ENCODE measurements at regions not wholly inside any gene's neighbourhood (a gene's known extent, or its start where the extent isn't known, plus 50 kb on each side); places are given as distances from the start of the nearest gene placed in this dataset.
"Not testable (repeated sequence)": the region's sequence is repeated elsewhere in the genome, so short reads cannot be mapped to it uniquely, and the experiment has no call there.

DNA sequence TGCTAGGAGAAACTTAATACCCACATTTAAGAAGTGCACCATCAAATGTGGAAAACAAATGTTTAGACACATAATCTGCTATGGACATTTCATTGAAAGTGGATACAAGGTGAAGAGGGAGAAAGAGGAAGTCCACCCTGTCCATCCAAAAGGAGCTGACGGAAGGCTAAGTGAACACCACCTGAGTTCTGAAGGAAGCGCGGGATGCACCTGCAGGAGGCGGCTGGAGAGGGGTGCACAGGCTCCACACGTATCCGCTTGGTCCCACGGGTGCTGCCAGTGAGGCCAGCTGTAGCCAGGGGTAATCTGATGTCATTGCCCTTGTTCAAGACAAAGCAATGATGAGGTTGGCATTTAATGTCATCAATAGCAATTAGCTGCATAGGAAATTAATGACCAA is 75.9 kb upstream of the TMEM18 start:
- no peaks in the 10 kb centered on the region for H3K9me3 ChIP-seq (ENCODE audit: control insufficient read depth in 5 of 5, low read length in 5 of 5)

DNA sequence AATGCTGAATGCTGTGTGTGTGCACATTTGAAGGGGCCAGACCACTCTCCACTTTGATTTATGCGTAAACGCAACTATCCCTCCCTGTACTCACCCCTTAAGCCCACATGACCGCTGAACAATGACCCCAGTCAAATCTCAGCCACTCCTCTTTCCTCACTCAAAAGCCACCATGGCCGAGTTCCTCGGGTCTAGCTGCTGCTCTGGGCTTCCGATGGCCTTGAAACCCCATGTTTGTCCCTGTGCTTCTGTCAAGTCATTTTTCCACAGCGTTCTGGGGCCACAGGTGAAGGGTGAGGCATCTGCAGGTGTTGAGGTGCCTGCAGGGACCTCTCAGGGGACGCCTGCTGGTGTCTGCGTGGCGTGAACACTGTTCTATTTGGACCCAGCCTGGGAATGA is 74.3 kb upstream of the TMEM18 start:
- Histone ChIP-seq H3K36me3 (ENCODE audit: control insufficient read depth in 5 of 5, insufficient read depth in 5 of 5, low read length in 5 of 5) (no peaks in the 10 kb centered on the region), H3K4me3 (ENCODE audit: low read depth in 1 of 5, low read length in 5 of 5) (no peak overlapping the region), H3K27ac (ENCODE audit: low read depth, low read length) (no peak overlapping the region), H3K4me1 (ENCODE audit: control insufficient read depth in 5 of 5, insufficient read depth in 5 of 5, low read length in 5 of 5) (no peaks in the 10 kb centered on the region), H3K27me3 (ENCODE audit: control insufficient read depth in 5 of 5, insufficient read depth in 4 of 5, low read length in 5 of 5) (peaks cover 0 to 10% (median 7%) of the 10 kb centered on the region in 5 donors), H3K9ac (ENCODE audit: low read length in 5 of 5) (no peak overlapping the region), H3K9me3 (ENCODE audit: control insufficient read depth in 5 of 5, low read length in 5 of 5) (peaks cover 0 to under 1% (median 0%) of the 10 kb centered on the region in 5 donors)

More for the DNA sequence above, 75.9 kb upstream of the TMEM18 start:
- Histone ChIP-seq H3K27me3 (ENCODE audit: control insufficient read depth in 5 of 5, insufficient read depth in 4 of 5, low read length in 5 of 5) (peaks cover 0 to 10% (median 3%) of the 10 kb centered on the region in 5 donors), H3K36me3 (ENCODE audit: control insufficient read depth in 5 of 5, insufficient read depth in 5 of 5, low read length in 5 of 5) (no peaks in the 10 kb centered on the region), H3K4me1 (ENCODE audit: control insufficient read depth in 5 of 5, insufficient read depth in 5 of 5, low read length in 5 of 5) (no peaks in the 10 kb centered on the region), H3K27ac (ENCODE audit: low read depth, low read length) (no peak overlapping the region), H3K9ac (ENCODE audit: low read length in 5 of 5) (no peak overlapping the region), H3K4me3 (ENCODE audit: low read depth in 1 of 5, low read length in 5 of 5) (no peak overlapping the region)

DNA sequence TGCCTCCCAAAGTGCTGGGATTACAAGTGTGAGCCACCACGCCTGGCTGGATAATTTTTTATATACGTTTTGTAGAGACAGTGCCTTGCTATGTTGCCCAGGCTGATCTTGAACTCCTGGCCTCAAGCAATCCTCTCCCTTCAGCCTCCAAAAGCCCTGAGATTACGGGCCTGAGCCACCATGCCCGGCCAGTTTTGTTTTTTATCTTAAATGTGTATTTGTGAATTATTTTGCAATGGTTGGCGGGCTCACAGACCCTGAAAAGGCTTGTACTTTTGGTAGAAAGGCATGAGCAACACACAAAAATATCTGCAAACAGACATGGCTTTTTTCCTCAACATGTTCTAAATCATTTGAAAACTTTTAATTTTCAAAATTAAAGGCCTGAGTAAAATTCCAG is 73.4 kb upstream of the TMEM18 start:
- H3K27ac ChIP-seq (ENCODE audit: low read depth, low read length), result no peak overlapping the region
- H3K4me3 ChIP-seq (ENCODE audit: low read depth in 1 of 5, low read length in 5 of 5), result no peak overlapping the region
- peaks cover 0 to 12% (median 7%) of the 10 kb centered on the region in 5 donors for H3K27me3 ChIP-seq (ENCODE audit: control insufficient read depth in 5 of 5, insufficient read depth in 4 of 5, low read length in 5 of 5)
- H3K9ac ChIP-seq (ENCODE audit: low read length in 5 of 5), result no peak overlapping the region
- H3K9me3 ChIP-seq (ENCODE audit: control insufficient read depth in 5 of 5, low read length in 5 of 5), result peaks cover 0 to 3% (median 0%) of the 10 kb centered on the region in 5 donors
- H3K36me3 ChIP-seq (ENCODE audit: control insufficient read depth in 5 of 5, insufficient read depth in 5 of 5, low read length in 5 of 5), result no peaks in the 10 kb centered on the region
- H3K4me1 ChIP-seq (ENCODE audit: control insufficient read depth in 5 of 5, insufficient read depth in 5 of 5, low read length in 5 of 5), result no peaks in the 10 kb centered on the region

DNA sequence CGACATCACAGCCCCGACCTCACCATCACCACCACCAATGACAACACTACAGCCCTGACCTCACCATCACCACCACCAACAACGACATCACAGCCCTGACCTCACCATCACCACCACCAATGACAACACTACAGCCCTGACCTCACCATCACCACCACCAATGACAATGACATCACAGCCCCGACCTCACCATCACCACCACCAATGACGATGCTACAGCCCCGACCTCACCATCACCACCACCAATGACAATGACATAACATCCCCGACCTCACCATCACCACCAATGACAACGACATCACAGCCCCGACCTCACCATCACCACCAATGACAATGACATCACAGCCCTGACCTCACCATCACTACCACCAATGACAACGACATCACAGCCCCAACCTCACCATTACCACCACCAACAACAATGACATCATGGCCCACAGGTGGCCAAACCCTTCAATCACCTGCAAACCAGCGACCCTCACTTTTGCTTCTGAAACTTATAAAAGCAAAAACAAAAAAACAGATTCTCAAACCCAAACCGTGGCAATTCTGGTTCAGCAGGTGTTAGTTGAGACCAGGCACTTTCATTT is 70.7 kb upstream of the TMEM18 start:
- Histone ChIP-seq H3K36me3 (ENCODE audit: control insufficient read depth in 5 of 5, insufficient read depth in 5 of 5, low read length in 5 of 5) (no peaks in the 10 kb centered on the region), H3K9me3 (ENCODE audit: control insufficient read depth in 5 of 5, low read length in 5 of 5) (peaks cover 0 to 3% (median 0%) of the 10 kb centered on the region in 5 donors), H3K27ac (ENCODE audit: low read depth, low read length) (no peak overlapping the region), H3K27me3 (ENCODE audit: control insufficient read depth in 5 of 5, insufficient read depth in 4 of 5, low read length in 5 of 5) (peaks cover 0 to 10% (median 7%) of the 10 kb centered on the region in 5 donors), H3K4me1 (ENCODE audit: control insufficient read depth in 5 of 5, insufficient read depth in 5 of 5, low read length in 5 of 5) (no peaks in the 10 kb centered on the region), H3K4me3 (ENCODE audit: low read depth in 1 of 5, low read length in 5 of 5) (no peak overlapping the region), H3K9ac (ENCODE audit: low read length in 5 of 5) (no peak overlapping the region)

DNA sequence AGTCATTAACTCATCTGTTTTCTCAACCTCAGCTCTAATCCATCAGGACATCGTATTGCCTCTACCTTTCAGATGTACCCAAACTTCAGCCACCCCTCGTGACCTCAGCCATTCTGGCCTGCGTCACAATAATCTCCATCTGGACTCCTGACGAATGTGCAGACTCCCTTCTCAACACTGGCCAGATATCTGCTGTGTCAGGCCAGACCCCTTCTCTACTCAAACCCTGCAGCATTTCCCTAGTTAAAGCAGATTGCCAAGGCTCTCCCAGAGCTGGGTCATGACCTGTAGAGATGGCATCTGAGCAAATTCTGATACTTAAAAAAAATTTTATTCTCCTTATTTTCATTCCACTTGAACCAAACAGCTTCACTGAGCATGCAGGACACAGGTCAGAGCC is 69.5 kb upstream of the TMEM18 start:
- Histone ChIP-seq H3K4me3 (ENCODE audit: low read depth in 1 of 5, low read length in 5 of 5) (no peak overlapping the region), H3K36me3 (ENCODE audit: control insufficient read depth in 5 of 5, insufficient read depth in 5 of 5, low read length in 5 of 5) (no peaks in the 10 kb centered on the region), H3K27ac (ENCODE audit: low read depth, low read length) (no peak overlapping the region), H3K9me3 (ENCODE audit: control insufficient read depth in 5 of 5, low read length in 5 of 5) (peaks cover 0 to 3% (median 0%) of the 10 kb centered on the region in 5 donors), H3K27me3 (ENCODE audit: control insufficient read depth in 5 of 5, insufficient read depth in 4 of 5, low read length in 5 of 5) (peaks cover 0 to 7% (median 0%) of the 10 kb centered on the region in 5 donors), H3K9ac (ENCODE audit: low read length in 5 of 5) (no peak overlapping the region), H3K4me1 (ENCODE audit: control insufficient read depth in 5 of 5, insufficient read depth in 5 of 5, low read length in 5 of 5) (no peaks in the 10 kb centered on the region)

DNA sequence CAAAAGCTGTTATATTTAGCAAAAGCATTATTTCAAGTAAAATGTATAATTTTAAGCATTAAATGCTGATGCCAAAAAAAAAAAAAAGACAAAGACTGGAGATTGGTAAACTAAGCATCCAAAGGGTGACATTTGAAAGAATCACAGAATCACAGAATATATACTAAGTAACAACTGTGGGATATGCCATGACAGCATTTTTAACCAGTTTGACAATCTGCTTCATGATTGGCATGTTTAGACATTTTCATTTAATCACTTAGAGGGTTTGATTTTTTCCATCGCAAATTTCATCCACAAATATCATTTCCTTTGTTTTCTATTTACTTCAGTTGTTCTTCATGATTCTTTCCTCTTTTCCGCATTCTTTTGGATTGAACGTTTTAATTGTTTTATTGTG is 66.9 kb upstream of the TMEM18 start:
- Histone ChIP-seq H3K27ac (ENCODE audit: low read depth, low read length) (no peak overlapping the region), H3K9me3 (ENCODE audit: control insufficient read depth in 5 of 5, low read length in 5 of 5) (peaks cover 0 to 3% (median 0%) of the 10 kb centered on the region in 5 donors), H3K27me3 (ENCODE audit: control insufficient read depth in 5 of 5, insufficient read depth in 4 of 5, low read length in 5 of 5) (peaks cover 0 to 5% (median 0%) of the 10 kb centered on the region in 5 donors), H3K4me1 (ENCODE audit: control insufficient read depth in 5 of 5, insufficient read depth in 5 of 5, low read length in 5 of 5) (peaks cover 0 to 16% (median 15%) of the 10 kb centered on the region in 5 donors), H3K36me3 (ENCODE audit: control insufficient read depth in 5 of 5, insufficient read depth in 5 of 5, low read length in 5 of 5) (no peaks in the 10 kb centered on the region), H3K9ac (ENCODE audit: low read length in 5 of 5) (no peak overlapping the region), H3K4me3 (ENCODE audit: low read depth in 1 of 5, low read length in 5 of 5) (no peak overlapping the region)

DNA sequence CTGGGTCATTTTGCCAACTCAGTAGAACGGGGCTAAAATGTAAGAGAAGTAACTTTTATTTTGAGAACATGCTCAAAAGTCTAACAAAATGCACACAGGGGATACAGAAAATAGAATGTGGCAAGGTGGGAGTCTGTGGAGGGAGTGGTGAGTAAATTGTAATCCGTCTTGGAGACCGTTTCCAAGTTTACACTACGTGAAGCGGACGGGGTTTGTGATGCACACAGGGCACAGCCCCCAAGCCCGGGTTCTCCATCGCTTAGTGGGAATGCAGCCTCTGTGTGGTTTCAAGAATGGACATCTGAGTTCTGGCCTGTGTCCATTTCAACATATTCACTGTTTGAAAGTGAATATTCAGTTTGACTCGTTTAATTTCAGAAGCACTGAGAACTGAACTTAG is 65.0 kb upstream of the TMEM18 start:
- no peak overlapping the region for H3K27ac ChIP-seq (ENCODE audit: low read depth, low read length)
- peaks cover 0 to 16% (median 15%) of the 10 kb centered on the region in 5 donors for H3K4me1 ChIP-seq (ENCODE audit: control insufficient read depth in 5 of 5, insufficient read depth in 5 of 5, low read length in 5 of 5)
- no peaks in the 10 kb centered on the region for H3K36me3 ChIP-seq (ENCODE audit: control insufficient read depth in 5 of 5, insufficient read depth in 5 of 5, low read length in 5 of 5)
- H3K9me3 ChIP-seq (ENCODE audit: control insufficient read depth in 5 of 5, low read length in 5 of 5), result peaks cover 0 to 3% (median 0%) of the 10 kb centered on the region in 5 donors
- no peak overlapping the region for H3K9ac ChIP-seq (ENCODE audit: low read length in 5 of 5)
- no peak overlapping the region for H3K4me3 ChIP-seq (ENCODE audit: low read depth in 1 of 5, low read length in 5 of 5)
- H3K27me3 ChIP-seq (ENCODE audit: control insufficient read depth in 5 of 5, insufficient read depth in 4 of 5, low read length in 5 of 5), result peaks cover 0 to 5% (median 2%) of the 10 kb centered on the region in 5 donors

DNA sequence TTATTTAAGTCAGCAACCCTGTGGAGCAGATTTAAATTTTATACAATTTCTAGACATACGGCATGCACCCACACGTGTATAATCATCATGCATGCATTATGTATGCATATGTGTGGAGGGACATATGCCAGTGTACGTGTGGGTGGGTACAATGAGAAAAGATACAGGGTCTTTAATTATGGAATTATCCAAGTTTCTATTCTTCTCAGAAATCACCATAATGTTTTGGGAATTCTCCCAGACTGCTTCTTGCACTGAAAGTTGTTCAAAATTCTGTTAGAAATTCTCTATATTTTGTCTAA is 63.9 kb upstream of the TMEM18 start:
- peaks cover 0 to 2% (median 0%) of the 10 kb centered on the region in 5 donors for H3K27me3 ChIP-seq (ENCODE audit: control insufficient read depth in 5 of 5, insufficient read depth in 4 of 5, low read length in 5 of 5)
- H3K4me1 ChIP-seq (ENCODE audit: control insufficient read depth in 5 of 5, insufficient read depth in 5 of 5, low read length in 5 of 5), result peaks cover 0 to 16% (median 15%) of the 10 kb centered on the region in 5 donors
- H3K9me3 ChIP-seq (ENCODE audit: control insufficient read depth in 5 of 5, low read length in 5 of 5), result no peaks in the 10 kb centered on the region
- no peak overlapping the region for H3K27ac ChIP-seq (ENCODE audit: low read depth, low read length)
- no peaks in the 10 kb centered on the region for H3K36me3 ChIP-seq (ENCODE audit: control insufficient read depth in 5 of 5, insufficient read depth in 5 of 5, low read length in 5 of 5)
- H3K9ac ChIP-seq (ENCODE audit: low read length in 5 of 5), result no peak overlapping the region
- peak overlapping the region in 2 of 5 donors; percentile 49 to 51 for H3K4me3 ChIP-seq (ENCODE audit: low read depth in 1 of 5, low read length in 5 of 5)

DNA sequence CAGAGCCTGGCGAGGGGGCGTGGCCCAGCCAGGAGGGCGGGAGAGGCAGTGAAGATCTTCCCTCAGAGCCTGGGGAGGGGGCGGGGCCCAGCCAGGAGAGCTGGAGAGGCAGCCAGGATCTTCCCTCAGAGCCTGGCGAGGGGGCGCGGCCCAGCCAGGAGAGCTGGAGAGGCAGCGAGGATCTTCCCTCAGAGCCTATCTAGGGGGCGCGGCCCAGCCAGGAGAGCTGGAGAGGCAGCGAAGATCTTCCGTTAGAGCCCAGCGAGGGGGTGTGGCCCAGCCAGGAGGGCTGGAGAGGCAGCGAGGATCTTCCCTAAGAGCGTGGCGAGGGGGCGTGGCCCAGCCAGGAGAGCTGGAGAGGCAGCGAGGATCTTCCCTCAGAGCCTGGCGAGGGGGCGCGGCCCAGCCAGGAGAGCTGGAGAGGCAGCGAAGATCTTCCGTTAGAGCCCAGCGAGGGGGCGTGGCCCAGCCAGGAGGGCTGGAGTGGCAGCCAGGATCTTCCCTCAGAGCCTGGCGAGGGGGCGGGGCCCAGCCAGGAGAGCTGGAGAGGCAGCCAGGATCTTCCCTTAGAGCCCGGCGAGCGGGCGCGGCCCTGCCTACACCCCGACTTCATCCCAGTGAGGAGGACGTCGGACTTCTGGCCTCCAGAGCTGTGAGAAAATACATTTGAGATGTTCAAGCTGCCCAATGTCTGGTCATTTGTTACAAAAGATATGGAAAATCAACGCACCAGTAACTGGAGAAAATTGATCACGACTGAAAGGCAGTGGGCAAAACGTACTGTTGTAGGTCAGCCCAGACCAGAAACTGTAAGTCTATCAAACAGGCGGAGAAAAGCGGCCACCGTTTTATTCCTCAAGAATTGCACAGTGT is 63.4 kb upstream of the TMEM18 start:
- peak overlapping the region; percentile 35 to 72 (median 51) for H3K4me3 ChIP-seq (ENCODE audit: low read depth in 1 of 5, low read length in 5 of 5)
- H3K9ac ChIP-seq (ENCODE audit: low read length in 5 of 5), result peak overlapping the region in 3 of 5 donors; percentile 22 to 54 (median 52)
- peaks cover 0 to 16% (median 15%) of the 10 kb centered on the region in 5 donors for H3K4me1 ChIP-seq (ENCODE audit: control insufficient read depth in 5 of 5, insufficient read depth in 5 of 5, low read length in 5 of 5)
- not testable (repeated sequence) for H3K27me3 ChIP-seq (ENCODE audit: control insufficient read depth in 5 of 5, insufficient read depth in 4 of 5, low read length in 5 of 5); H3K36me3 ChIP-seq (ENCODE audit: control insufficient read depth in 5 of 5, insufficient read depth in 5 of 5, low read length in 5 of 5); H3K27ac ChIP-seq (ENCODE audit: low read depth, low read length); H3K9me3 ChIP-seq (ENCODE audit: control insufficient read depth in 5 of 5, low read length in 5 of 5)

DNA sequence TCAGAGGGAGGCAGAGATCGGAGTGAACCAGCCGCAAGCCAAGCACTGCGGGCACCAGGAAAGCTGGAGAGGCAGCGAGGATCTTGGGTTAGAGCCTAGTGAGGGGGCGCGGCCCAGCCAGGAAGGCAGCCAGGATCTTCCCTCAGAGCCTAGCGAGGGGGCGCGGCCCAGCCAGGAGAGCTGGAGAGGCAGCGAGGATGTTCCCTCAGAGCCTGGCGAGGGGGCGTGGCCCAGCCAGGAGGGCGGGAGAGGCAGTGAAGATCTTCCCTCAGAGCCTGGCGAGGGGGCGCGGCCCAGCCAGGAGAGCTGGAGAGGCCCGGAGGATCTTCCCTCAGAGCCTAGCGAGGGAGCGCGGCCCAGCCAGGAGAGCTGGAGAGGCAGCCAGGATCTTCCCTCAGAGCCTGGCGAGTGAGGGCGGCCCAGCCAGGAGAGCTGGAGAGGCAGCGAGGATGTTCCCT is 62.7 kb upstream of the TMEM18 start:
- not testable (repeated sequence) for H3K27ac ChIP-seq (ENCODE audit: low read depth, low read length); H3K27me3 ChIP-seq (ENCODE audit: control insufficient read depth in 5 of 5, insufficient read depth in 4 of 5, low read length in 5 of 5); H3K9me3 ChIP-seq (ENCODE audit: control insufficient read depth in 5 of 5, low read length in 5 of 5); H3K36me3 ChIP-seq (ENCODE audit: control insufficient read depth in 5 of 5, insufficient read depth in 5 of 5, low read length in 5 of 5)
- H3K9ac ChIP-seq (ENCODE audit: low read length in 5 of 5), result peak overlapping the region in 3 of 5 donors; percentile 22 to 54 (median 52)
- peaks cover 0 to 16% (median 15%) of the 10 kb centered on the region in 5 donors for H3K4me1 ChIP-seq (ENCODE audit: control insufficient read depth in 5 of 5, insufficient read depth in 5 of 5, low read length in 5 of 5)
- H3K4me3 ChIP-seq (ENCODE audit: low read depth in 1 of 5, low read length in 5 of 5), result peak overlapping the region in 4 of 5 donors; percentile 49 to 72 (median 60)

Measured in subcutaneous abdominal adipose tissue (tissue), 5 donors.